ENCODE measurements at regions not wholly inside any gene's neighbourhood (a gene's known extent, or its start where the extent isn't known, plus 50 kb on each side); places are given as distances from the start of the nearest gene placed in this dataset.
A peak's percentile ranks its signal among the peaks of the same experiment; 100 is the strongest.
"Not testable (repeated sequence)": the region's sequence is repeated elsewhere in the genome, so short reads cannot be mapped to it uniquely, and the experiment has no call there.

- DNase-seq: peak; percentile 85
Measured at GRCh38 chr6:106743612-106744011, 114.2 kb downstream of the QRSL1 start.

- no peak for DNase-seq
Measured at GRCh38 chr6:106740287-106740686, 110.9 kb downstream of the QRSL1 start.

GRCh38 chr6:106739387-106739786, 110.0 kb downstream of the QRSL1 start:
- no peak for DNase-seq

GRCh38 chr6:106736502-106736901, 107.1 kb downstream of the QRSL1 start:
- DNase-seq: no peak

GRCh38 chr6:106735828-106736227, 106.5 kb downstream of the QRSL1 start:
- DNase-seq: peak; percentile 7

- no peak for DNase-seq
Measured at GRCh38 chr6:106735136-106735633, 105.8 kb downstream of the QRSL1 start.

- no peak for DNase-seq
Measured at GRCh38 chr6:106733386-106733785, 104.0 kb downstream of the QRSL1 start.

- no peak for DNase-seq
Measured at GRCh38 chr6:106732376-106732940, 103.1 kb downstream of the QRSL1 start.

GRCh38 chr6:106731843-106732160, 102.4 kb downstream of the QRSL1 start:
- no peak for DNase-seq

GRCh38 chr6:106731144-106731842, 101.9 kb downstream of the QRSL1 start:
- DNase-seq: no peak

GRCh38 chr6:106730718-106731117, 101.3 kb downstream of the QRSL1 start:
- DNase-seq: no peak

- DNase-seq: no peak
Measured at GRCh38 chr6:106730264-106730663, 100.9 kb downstream of the QRSL1 start.

- DNase-seq: no peak
Measured at GRCh38 chr6:106729841-106730240, 100.5 kb downstream of the QRSL1 start.

GRCh38 chr6:106728296-106728870, 99.0 kb downstream of the QRSL1 start:
- no peak for DNase-seq

- no peak for DNase-seq
Measured at GRCh38 chr6:106727480-106728149, 98.2 kb downstream of the QRSL1 start.

- DNase-seq: no peak
Measured at GRCh38 chr6:106724848-106725247, 95.5 kb downstream of the QRSL1 start.

GRCh38 chr6:106724337-106724736, 95.0 kb downstream of the QRSL1 start:
- DNase-seq: no peak

- DNase-seq: not testable (repeated sequence)
Measured at GRCh38 chr6:106723419-106723818, 94.0 kb downstream of the QRSL1 start.

GRCh38 chr6:106721189-106721588, 91.8 kb downstream of the QRSL1 start:
- not testable (repeated sequence) for DNase-seq
